ENCODE measurements at regions not wholly inside any gene's neighbourhood (a gene's known extent, or its start where the extent isn't known, plus 50 kb on each side); places are given as distances from the start of the nearest gene placed in this dataset.

GRCh38 chr7:85713171-85713570 lies 526.3 kb upstream of the SEMA3D start:
- H3K27ac ChIP-seq: no peak overlapping the region
- no peak for TF ChIP-seq CTCF (conservative IDR thresholded peaks at IDR 0.05)

- no peak for TF ChIP-seq CTCF (conservative IDR thresholded peaks at IDR 0.05)
These were observed 525.0 kb upstream of the SEMA3D start for GRCh38 chr7:85711894-85712293.

GRCh38 chr7:85710960-85711359 lies 524.1 kb upstream of the SEMA3D start:
- no peak for TF ChIP-seq CTCF (conservative IDR thresholded peaks at IDR 0.05)
- H3K27ac ChIP-seq: no peak overlapping the region

More at GRCh38 chr7:85711894-85712293, 525.0 kb upstream of the SEMA3D start:
- no peak overlapping the region for H3K27ac ChIP-seq

GRCh38 chr7:85708221-85708620 lies 521.4 kb upstream of the SEMA3D start:
- no peak overlapping the region for H3K27ac ChIP-seq
- TF ChIP-seq CTCF (conservative IDR thresholded peaks at IDR 0.05): no peak

GRCh38 chr7:85705076-85705475 lies 518.2 kb upstream of the SEMA3D start:
- no peak overlapping the region for H3K27ac ChIP-seq
- TF ChIP-seq CTCF (conservative IDR thresholded peaks at IDR 0.05): no peak

- no peak for TF ChIP-seq CTCF (conservative IDR thresholded peaks at IDR 0.05)
- no peak overlapping the region for H3K27ac ChIP-seq
These were observed 516.6 kb upstream of the SEMA3D start for GRCh38 chr7:85703251-85704010.

- H3K27ac ChIP-seq: no peak overlapping the region
- TF ChIP-seq CTCF (conservative IDR thresholded peaks at IDR 0.05): no peak
These were observed 515.5 kb upstream of the SEMA3D start for GRCh38 chr7:85702348-85702747.
